K562 (cell line): ENCODE measurements at regions not wholly inside any gene's neighbourhood (a gene's known extent, or its start where the extent isn't known, plus 50 kb on each side); places are given as distances from the start of the nearest gene placed in this dataset.

ENCODE experiments used
- ATAC-seq: fragments of 200-7000 bp; cut with Tn5 transposase; 3 replicates; pipeline ENCODE4 v1.9.1; 2020; ENCODE audit warnings: moderate library complexity
- BruUV-seq: library from RNA; stranded (reverse); fragments of 400-500 nt; replicated peaks from 2 replicates; lab custom pipeline; 2021; lab: Mats Ljungman, UMichigan
- CTCF ChIA-PET: fragments of 300-600 bp; formaldehyde crosslinking; extraction: SDS; loops from one replicate; lab custom pipeline; 2021; ENCODE audit warnings: low intra/inter-chr PET ratio; lab: Yijun Ruan, JAX
- POLR2A ChIA-PET: fragments of 300-600, 350-650 bp; sonication (Branson Sonifier 250); formaldehyde crosslinking; extraction: SDS; loops from one replicate; lab custom pipeline; 2021; ENCODE audit warnings: antibody characterized with exemption, inconsistent platforms; lab: Yijun Ruan, JAX
- DNase-seq, 4 experiments: peaks; one replicate each; pipeline versions ENCODE4 v3.0.0 to v3.0.0-alpha.2; 2011 to 2018; ENCODE audit warnings: low spot score in 3 of 4, mixed read lengths in 3 of 4; ENCODE audit errors: extremely low read depth in 1 of 4
- FAIRE-seq: peaks from 2 replicates; lab custom pipeline; 2011; peaks lifted over from hg19 to GRCh38; lab: Jason Lieb, UNC
- H2AFZ ChIP-seq: 2 replicates; pipeline ENCODE4 v1.6.0; 2011; ENCODE audit warnings: low read depth, low read length, control low read depth, inconsistent platforms
- H3K27ac ChIP-seq: fragments of 200-600 bp; 3 replicates; pipeline ENCODE4 v1.8.0; 2011; ENCODE audit warnings: low read depth, mild to moderate bottlenecking, control low read depth, inconsistent platforms, low read length, moderate library complexity, mixed read lengths; ENCODE audit errors: extremely low read depth
- H3K27me3 ChIP-seq, 2 experiments: fragments of 300-600 bp in 1 of 2; 2 replicates in 1 of 2; 3 replicates in 1 of 2; pipeline versions ENCODE4 v1.6.0 to v1.8.0; 2011; ENCODE audit warnings: inconsistent platforms in 2 of 2, low read length in 2 of 2, mild to moderate bottlenecking in 1 of 2, mixed read lengths in 1 of 2, moderate library complexity in 1 of 2; ENCODE audit not compliant: control insufficient read depth in 2 of 2, insufficient read depth in 2 of 2
- H3K36me3 ChIP-seq: fragments of 300-600 bp; 3 replicates; pipeline ENCODE4 v1.8.0; 2011; ENCODE audit warnings: mild to moderate bottlenecking, low read length, inconsistent platforms; ENCODE audit not compliant: control insufficient read depth, insufficient read depth
- H3K4me1 ChIP-seq, 2 experiments: fragments of 200-600 bp in 1 of 2; replicated peaks in 1 of 2; 2 replicates in 1 of 2; 3 replicates in 1 of 2; pipeline versions ENCODE4 v1.5.1 to v1.8.0; 2011; ENCODE audit warnings: inconsistent platforms in 2 of 2, low read length in 2 of 2, mild to moderate bottlenecking in 1 of 2, mixed read lengths in 1 of 2, moderate library complexity in 1 of 2; ENCODE audit not compliant: control insufficient read depth in 2 of 2, insufficient read depth in 2 of 2
- H3K4me2 ChIP-seq: 2 replicates; pipeline ENCODE4 v1.6.1; 2011; ENCODE audit warnings: low read length, control low read depth, inconsistent platforms, mixed read lengths; ENCODE audit not compliant: insufficient read depth
- H3K4me3 ChIP-seq: fragments of 200-600 bp; sonication (generic), shearing (Covaris generic); 2 replicates; pipeline ENCODE4 v1.5.1; 2016; ENCODE audit warnings: control low read depth, inconsistent platforms
- H3K79me2 ChIP-seq: fragments of 200-600 bp; 3 replicates; pipeline ENCODE4 v1.8.0; 2011; ENCODE audit warnings: low read length, inconsistent platforms; ENCODE audit not compliant: control insufficient read depth, insufficient read depth
- H3K9ac ChIP-seq, 2 experiments: 2 replicates each; pipeline versions ENCODE4 v1.6.0 to v1.6.1; 2011; ENCODE audit warnings: low read depth in 2 of 2, low read length in 2 of 2, control low read depth in 1 of 2, inconsistent platforms in 1 of 2, mild to moderate bottlenecking in 1 of 2, mixed read lengths in 1 of 2; ENCODE audit not compliant: insufficient read depth in 1 of 2
- H3K9me1 ChIP-seq: one replicate; pipeline ENCODE4 v1.6.0; 2011; ENCODE audit warnings: inconsistent platforms, mild to moderate bottlenecking, low read length, moderate library complexity; ENCODE audit not compliant: control insufficient read depth, insufficient read depth
- H3K9me3 ChIP-seq: replicated peaks from 2 replicates; pipeline ENCODE4 v1.5.1; 2011; ENCODE audit warnings: low read depth, low read length, inconsistent platforms; ENCODE audit not compliant: control insufficient read depth, insufficient read depth
- H4K20me1 ChIP-seq: replicated peaks from 2 replicates; pipeline ENCODE4 v1.6.1; 2011; ENCODE audit warnings: low read length, inconsistent platforms, mixed read lengths; ENCODE audit not compliant: control insufficient read depth, insufficient read depth
- ARNT ChIP-seq, 2 experiments: fragments of 450-650 bp; IDR thresholded peaks; 2 replicates each; pipeline ENCODE4 v1.6.1; 2016; ENCODE audit warnings: mild to moderate bottlenecking in 1 of 2
- EP300 ChIP-seq: IDR thresholded peaks from 2 replicates; pipeline ENCODE4 v1.6.1; 2012; ENCODE audit warnings: low read length, improper control_type of control experiment
- KAT8 ChIP-seq: fragments of 450-650 bp; IDR thresholded peaks from 2 replicates; pipeline ENCODE4 v1.6.1; 2016; ENCODE audit warnings: low read depth, mild to moderate bottlenecking
- RBM17 ChIP-seq: fragments of 200-400 bp; formaldehyde crosslinking; IDR thresholded peaks from 2 replicates; pipeline ENCODE4 v1.6.1; 2017; ENCODE audit warnings: low read depth, mild to moderate bottlenecking, low read length, borderline replicate concordance
- ZBTB17 ChIP-seq: fragments of 450-650 bp; formaldehyde crosslinking; IDR thresholded peaks from 2 replicates; pipeline ENCODE4 v1.4.0; 2020; ENCODE audit warnings: mild to moderate bottlenecking
- WGBS: fragments of 100-300 bp; shearing (Covaris generic); methylation state at CpG from one replicate; pipeline ENCODE4 v1.1.6; 2016; ENCODE audit warnings: low coverage, mixed read lengths; ENCODE audit not compliant: insufficient coverage; ENCODE audit errors: missing lambda C conversion rate; 5-methylcytosine and 5-hydroxymethylcytosine counted together
- in situ Hi-C: fragments of 300-500 bp; cut with MboI; formaldehyde crosslinking; loops from 4 replicates; pipeline ENCODE4 v1.15.0; 2018; ENCODE audit warnings: inconsistent platforms, mixed read lengths
- intact Hi-C: fragments of 100-400 bp; cut with micrococcal nuclease; formaldehyde crosslinking; loops from 2 replicates; pipeline ENCODE4 v1.14.2; 2022
- TF ChIP-seq, protein P1 (sequence below), 2 experiments: IDR thresholded peaks; 2 replicates each; pipeline ENCODE4 v1.6.1; 2011; ENCODE audit warnings: borderline replicate concordance in 1 of 2, control low read depth in 1 of 2, low read depth in 1 of 2, low read length in 1 of 2, mild to moderate bottlenecking in 1 of 2, mixed read lengths in 1 of 2, moderate library complexity in 1 of 2; ENCODE audit not compliant: insufficient read depth in 1 of 2, insufficient read length in 1 of 2, poor library complexity in 1 of 2, severe bottlenecking in 1 of 2; ENCODE audit errors: extremely low read depth in 1 of 2
- TF ChIP-seq, protein P2 (sequence below): sonication (generic); formaldehyde crosslinking; IDR thresholded peaks from 2 replicates; pipeline ENCODE4 v1.8.0; 2022; ENCODE audit warnings: mild to moderate bottlenecking, missing genetic modification reagents
- TF ChIP-seq, protein P3 (sequence below): fragments of 250-450 bp; sonication (Bioruptor Pico); IDR thresholded peaks from 2 replicates; pipeline ENCODE4 v1.5.1; 2021; ENCODE audit warnings: mild to moderate bottlenecking
- TF ChIP-seq, protein P4 (sequence below), 3 experiments: IDR thresholded peaks in 2 of 3; conservative IDR thresholded peaks in 1 of 3; 2 replicates each; pipeline ENCODE4 v1.5.1; 2011 to 2012; ENCODE audit warnings: low read length in 3 of 3, mild to moderate bottlenecking in 3 of 3, control low read depth in 2 of 3, improper control_type of control experiment in 1 of 3, inconsistent platforms in 1 of 3, low read depth in 1 of 3, mixed read lengths in 1 of 3, moderate library complexity in 1 of 3; ENCODE audit not compliant: insufficient read depth in 2 of 3
- TF ChIP-seq, protein P5 (sequence below): sonication (generic); formaldehyde crosslinking; IDR thresholded peaks from 2 replicates; pipeline ENCODE4 v1.8.1; 2023; ENCODE audit warnings: missing genetic modification reagents, mild to moderate bottlenecking, borderline replicate concordance

DNA sequence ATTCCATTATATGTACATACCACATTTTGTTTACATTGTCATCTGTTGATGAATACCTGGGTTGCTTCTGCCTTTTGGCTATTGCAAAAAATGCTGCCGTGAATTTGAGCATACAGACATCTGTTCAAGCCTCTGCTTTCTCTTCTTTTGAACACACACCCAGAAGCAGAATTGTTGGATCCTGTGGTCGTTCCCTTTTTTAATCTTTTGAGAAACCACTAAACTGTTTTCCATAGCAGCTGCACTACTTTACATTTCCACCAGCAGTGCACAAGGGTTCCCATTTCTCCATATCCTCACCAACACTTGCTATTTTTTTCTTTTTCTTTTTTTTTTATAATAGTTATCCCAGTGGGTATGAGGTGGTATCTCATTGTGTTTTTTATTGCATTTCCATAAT, 123.5 kb downstream of the TEX29 start (continued):
- TF ChIP-seq, protein P1, sequence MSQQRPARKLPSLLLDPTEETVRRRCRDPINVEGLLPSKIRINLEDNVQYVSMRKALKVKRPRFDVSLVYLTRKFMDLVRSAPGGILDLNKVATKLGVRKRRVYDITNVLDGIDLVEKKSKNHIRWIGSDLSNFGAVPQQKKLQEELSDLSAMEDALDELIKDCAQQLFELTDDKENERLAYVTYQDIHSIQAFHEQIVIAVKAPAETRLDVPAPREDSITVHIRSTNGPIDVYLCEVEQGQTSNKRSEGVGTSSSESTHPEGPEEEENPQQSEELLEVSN (IDR thresholded peaks at IDR 0.05; ENCODE audit: borderline replicate concordance in 1 of 2, extremely low read depth in 1 of 2, insufficient read depth in 1 of 2, insufficient read length in 1 of 2, low read depth in 1 of 2, low read length in 1 of 2, poor library complexity in 1 of 2, severe bottlenecking in 1 of 2) = no peak
- TF ChIP-seq, protein P2, sequence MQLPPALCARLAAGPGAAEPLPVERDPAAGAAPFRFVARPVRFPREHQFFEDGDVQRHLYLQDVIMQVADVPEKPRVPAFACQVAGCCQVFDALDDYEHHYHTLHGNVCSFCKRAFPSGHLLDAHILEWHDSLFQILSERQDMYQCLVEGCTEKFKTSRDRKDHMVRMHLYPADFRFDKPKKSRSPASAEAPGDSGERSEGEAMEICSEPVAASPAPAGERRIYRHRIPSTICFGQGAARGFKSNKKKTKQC = no peak

DNA sequence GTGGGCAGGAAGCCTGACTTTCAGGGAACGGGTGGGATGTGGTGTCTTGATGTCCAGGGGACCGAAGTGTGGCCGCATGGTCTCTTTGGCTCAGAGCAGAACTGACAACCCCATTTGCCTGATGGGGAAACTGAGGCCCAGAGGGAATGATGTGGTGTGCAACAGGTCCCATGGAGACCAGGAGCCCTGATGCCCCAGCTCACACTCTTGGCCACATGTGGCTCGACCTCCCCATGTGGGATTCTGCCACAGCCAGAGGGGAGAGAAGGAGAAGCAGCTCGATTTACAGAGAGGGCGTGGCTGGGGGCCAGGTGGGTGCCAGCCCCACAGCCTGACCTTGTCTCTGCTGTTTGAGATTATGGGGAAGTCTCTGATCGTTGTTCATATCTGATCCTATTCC, 128.1 kb downstream of the TEX29 start:
- no TSS peak for BruUV-seq
- FAIRE-seq (no peak), ATAC-seq (no peak), DNase-seq (no peak)
- peaks cover 0 to 4% of the 10 kb centered on the region in 2 experiments; a peak in 1 of 5 replicates for H3K27me3 ChIP-seq
- no peaks in the 10 kb centered on the region for H3K4me1 ChIP-seq
- H4K20me1 ChIP-seq = no peaks in the 10 kb centered on the region
- in situ Hi-C loops (no loop called here), intact Hi-C loops (no loop called here)
- no peaks in the 10 kb centered on the region for H3K9me1 ChIP-seq
- TF ChIP-seq KAT8 = no peak
- TF ChIP-seq, protein P3, sequence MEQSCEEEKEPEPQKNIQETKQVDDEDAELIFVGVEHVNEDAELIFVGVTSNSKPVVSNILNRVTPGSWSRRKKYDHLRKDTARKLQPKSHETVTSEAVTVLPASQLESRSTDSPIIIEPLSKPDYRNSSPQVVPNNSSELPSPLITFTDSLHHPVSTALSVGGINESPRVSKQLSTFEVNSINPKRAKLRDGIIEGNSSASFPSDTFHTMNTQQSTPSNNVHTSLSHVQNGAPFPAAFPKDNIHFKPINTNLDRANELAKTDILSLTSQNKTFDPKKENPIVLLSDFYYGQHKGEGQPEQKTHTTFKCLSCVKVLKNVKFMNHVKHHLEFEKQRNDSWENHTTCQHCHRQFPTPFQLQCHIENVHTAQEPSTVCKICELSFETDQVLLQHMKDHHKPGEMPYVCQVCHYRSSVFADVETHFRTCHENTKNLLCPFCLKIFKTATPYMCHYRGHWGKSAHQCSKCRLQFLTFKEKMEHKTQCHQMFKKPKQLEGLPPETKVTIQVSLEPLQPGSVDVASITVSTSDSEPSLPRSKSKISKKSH (CRISPR knock-in tag) = no peak
- TF ChIP-seq, protein P4, sequence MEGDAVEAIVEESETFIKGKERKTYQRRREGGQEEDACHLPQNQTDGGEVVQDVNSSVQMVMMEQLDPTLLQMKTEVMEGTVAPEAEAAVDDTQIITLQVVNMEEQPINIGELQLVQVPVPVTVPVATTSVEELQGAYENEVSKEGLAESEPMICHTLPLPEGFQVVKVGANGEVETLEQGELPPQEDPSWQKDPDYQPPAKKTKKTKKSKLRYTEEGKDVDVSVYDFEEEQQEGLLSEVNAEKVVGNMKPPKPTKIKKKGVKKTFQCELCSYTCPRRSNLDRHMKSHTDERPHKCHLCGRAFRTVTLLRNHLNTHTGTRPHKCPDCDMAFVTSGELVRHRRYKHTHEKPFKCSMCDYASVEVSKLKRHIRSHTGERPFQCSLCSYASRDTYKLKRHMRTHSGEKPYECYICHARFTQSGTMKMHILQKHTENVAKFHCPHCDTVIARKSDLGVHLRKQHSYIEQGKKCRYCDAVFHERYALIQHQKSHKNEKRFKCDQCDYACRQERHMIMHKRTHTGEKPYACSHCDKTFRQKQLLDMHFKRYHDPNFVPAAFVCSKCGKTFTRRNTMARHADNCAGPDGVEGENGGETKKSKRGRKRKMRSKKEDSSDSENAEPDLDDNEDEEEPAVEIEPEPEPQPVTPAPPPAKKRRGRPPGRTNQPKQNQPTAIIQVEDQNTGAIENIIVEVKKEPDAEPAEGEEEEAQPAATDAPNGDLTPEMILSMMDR (IDR thresholded peaks at IDR 0.05 in 2 of 3, conservative IDR thresholded peaks at IDR 0.05 in 1 of 3; ENCODE audit: insufficient read depth in 2 of 3, low read depth in 1 of 3, low read length in 3 of 3) = no peak
- TF ChIP-seq ARNT (IDR thresholded peaks at IDR 0.05) = no peak
- TF ChIP-seq EP300 = no peak
- TF ChIP-seq ZBTB17 (CRISPR knock-in tag) = no peak
- TF ChIP-seq, protein P5, sequence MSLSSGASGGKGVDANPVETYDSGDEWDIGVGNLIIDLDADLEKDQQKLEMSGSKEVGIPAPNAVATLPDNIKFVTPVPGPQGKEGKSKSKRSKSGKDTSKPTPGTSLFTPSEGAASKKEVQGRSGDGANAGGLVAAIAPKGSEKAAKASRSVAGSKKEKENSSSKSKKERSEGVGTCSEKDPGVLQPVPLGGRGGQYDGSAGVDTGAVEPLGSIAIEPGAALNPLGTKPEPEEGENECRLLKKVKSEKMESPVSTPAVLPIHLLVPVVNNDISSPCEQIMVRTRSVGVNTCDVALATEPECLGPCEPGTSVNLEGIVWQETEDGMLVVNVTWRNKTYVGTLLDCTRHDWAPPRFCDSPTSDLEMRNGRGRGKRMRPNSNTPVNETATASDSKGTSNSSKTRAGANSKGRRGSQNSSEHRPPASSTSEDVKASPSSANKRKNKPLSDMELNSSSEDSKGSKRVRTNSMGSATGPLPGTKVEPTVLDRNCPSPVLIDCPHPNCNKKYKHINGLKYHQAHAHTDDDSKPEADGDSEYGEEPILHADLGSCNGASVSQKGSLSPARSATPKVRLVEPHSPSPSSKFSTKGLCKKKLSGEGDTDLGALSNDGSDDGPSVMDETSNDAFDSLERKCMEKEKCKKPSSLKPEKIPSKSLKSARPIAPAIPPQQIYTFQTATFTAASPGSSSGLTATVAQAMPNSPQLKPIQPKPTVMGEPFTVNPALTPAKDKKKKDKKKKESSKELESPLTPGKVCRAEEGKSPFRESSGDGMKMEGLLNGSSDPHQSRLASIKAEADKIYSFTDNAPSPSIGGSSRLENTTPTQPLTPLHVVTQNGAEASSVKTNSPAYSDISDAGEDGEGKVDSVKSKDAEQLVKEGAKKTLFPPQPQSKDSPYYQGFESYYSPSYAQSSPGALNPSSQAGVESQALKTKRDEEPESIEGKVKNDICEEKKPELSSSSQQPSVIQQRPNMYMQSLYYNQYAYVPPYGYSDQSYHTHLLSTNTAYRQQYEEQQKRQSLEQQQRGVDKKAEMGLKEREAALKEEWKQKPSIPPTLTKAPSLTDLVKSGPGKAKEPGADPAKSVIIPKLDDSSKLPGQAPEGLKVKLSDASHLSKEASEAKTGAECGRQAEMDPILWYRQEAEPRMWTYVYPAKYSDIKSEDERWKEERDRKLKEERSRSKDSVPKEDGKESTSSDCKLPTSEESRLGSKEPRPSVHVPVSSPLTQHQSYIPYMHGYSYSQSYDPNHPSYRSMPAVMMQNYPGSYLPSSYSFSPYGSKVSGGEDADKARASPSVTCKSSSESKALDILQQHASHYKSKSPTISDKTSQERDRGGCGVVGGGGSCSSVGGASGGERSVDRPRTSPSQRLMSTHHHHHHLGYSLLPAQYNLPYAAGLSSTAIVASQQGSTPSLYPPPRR (CRISPR knock-in tag) = no peak
- TF ChIP-seq RBM17 = no peak
- 0% methylated on average over 6 of the region's 7 CpGs for WGBS
- no peak overlapping the region for H3K4me3 ChIP-seq
- no peaks in the 10 kb centered on the region for H3K36me3 ChIP-seq
- ChIA-PET POLR2A (no interaction called here), CTCF (no interaction called here)
- no peak overlapping the region for H3K9ac ChIP-seq
- H3K27ac ChIP-seq = no peak overlapping the region
- no peak overlapping the region for H2AFZ ChIP-seq
- H3K79me2 ChIP-seq = no peaks in the 10 kb centered on the region
- no peak overlapping the region for H3K4me2 ChIP-seq
- H3K9me3 ChIP-seq = no peaks in the 10 kb centered on the region
